H1 (cell line): ENCODE measurements at regions not wholly inside any gene's neighbourhood (a gene's known extent, or its start where the extent isn't known, plus 50 kb on each side); places are given as distances from the start of the nearest gene placed in this dataset.

ENCODE experiments used
- CBX8 ChIP-seq: fragments of 300-800, 300-1000 bp; sonication (generic); IDR thresholded peaks from 2 replicates; pipeline ENCODE4 v1.7.1; 2016; ENCODE audit warnings: low read depth, low read length, borderline replicate concordance
- HDAC2 ChIP-seq, 2 experiments: fragments of 300-600 bp in 1 of 2; sonication (generic) in 1 of 2; IDR thresholded peaks; 2 replicates each; pipeline ENCODE4 v1.6.1; 2011 to 2012; ENCODE audit warnings: low read depth in 2 of 2, low read length in 2 of 2, mild to moderate bottlenecking in 2 of 2, moderate library complexity in 2 of 2, borderline replicate concordance in 1 of 2, inconsistent platforms in 1 of 2

GRCh38 chr13:63393112-63393511, 1977.5 kb upstream of the PCDH20 start (continued):
- no peak for TF ChIP-seq HDAC2 (IDR thresholded peaks at IDR 0.05; ENCODE audit: borderline replicate concordance in 1 of 2, low read depth in 2 of 2, low read length in 2 of 2)
- TF ChIP-seq CBX8 = no peak
